Hematopoietic multipotent progenitor cell (in vitro differentiated cells): ENCODE measurements at regions not wholly inside any gene's neighbourhood (a gene's known extent, or its start where the extent isn't known, plus 50 kb on each side); places are given as distances from the start of the nearest gene placed in this dataset. TPM values are rescaled to one million over a fixed set of nuclear protein-coding genes. Genes with fewer than 3 reads are reported as not detected.
"Not testable (repeated sequence)": the region's sequence is repeated elsewhere in the genome, so short reads cannot be mapped to it uniquely, and the experiment has no call there.

Source experiments
- DNase-seq, 3 donors: peaks; one replicate each; pipeline ENCODE4 v3.0.0-alpha.2; 2011 to 2015; ENCODE audit warnings: low read depth in 2 of 3, low spot score in 2 of 3
- small RNA-seq: library from RNA; depleted of rRNA; stranded (forward); fragments of <200 nt; gene quantifications from one replicate; pipeline ENCODE3, GENCODE V24; 2012

GRCh38 chr16:48810436-48810802, 200.4 kb upstream of the N4BP1 start:
- no peak for DNase-seq

GRCh38 chr16:48790151-48790550, 180.2 kb upstream of the N4BP1 start:
- no peak for DNase-seq

GRCh38 chr16:48788475-48788874, 178.5 kb upstream of the N4BP1 start:
- no peak for DNase-seq

GRCh38 chr16:48745541-48745940, 135.6 kb upstream of the N4BP1 start:
- DNase-seq = no peak

GRCh38 chr16:48740964-48741363, 131.0 kb upstream of the N4BP1 start:
- no peak for DNase-seq

- no peak for DNase-seq
Measured at GRCh38 chr16:48734220-48734619, 124.2 kb upstream of the N4BP1 start.

- no peak for DNase-seq
Measured at GRCh38 chr16:48704710-48705109, 94.7 kb upstream of the N4BP1 start.

GRCh38 chr16:48687421-48688038, 77.5 kb upstream of the N4BP1 start:
- peak in 2 of 3 donors; percentile 33 to 66 for DNase-seq

GRCh38 chr16:48684148-48684547, 74.2 kb upstream of the N4BP1 start:
- no peak for DNase-seq

- no peak for DNase-seq
Measured at GRCh38 chr16:48682971-48683370, 73.0 kb upstream of the N4BP1 start.

- no peak for DNase-seq
Measured at GRCh38 chr16:48681520-48681919, 71.5 kb upstream of the N4BP1 start.

- no peak for DNase-seq
Measured at GRCh38 chr16:48680881-48681280, 70.9 kb upstream of the N4BP1 start.

- no peak for DNase-seq
Measured at GRCh38 chr16:48676836-48677235, 66.9 kb upstream of the N4BP1 start.

GRCh38 chr16:48668184-48668583, 58.2 kb upstream of the N4BP1 start:
- not testable (repeated sequence) for DNase-seq

GRCh38 chr16:48659940-48660339, 50.0 kb upstream of the N4BP1 start:
- no peak for DNase-seq

Small RNAs in the stretch of these regions (small RNA-seq; reads per million reads assigned to genes)
- not detected for gene AC023827.1
- not detected for gene MTND4LP25
- gene RNU6-257P = not detected
